GM23338 (cell line): ENCODE measurements at regions not wholly inside any gene's neighbourhood (a gene's known extent, or its start where the extent isn't known, plus 50 kb on each side); places are given as distances from the start of the nearest gene placed in this dataset.

Experiments used
- ATAC-seq: fragments of 200-7000 bp; cut with Tn5 transposase; 3 replicates; pipeline ENCODE4 v1.9.1; 2020
- DNase-seq: peaks from one replicate; pipeline ENCODE4 v3.0.0-alpha.2; 2015; ENCODE audit warnings: low spot score
- H2AFZ ChIP-seq: fragments of 200-600 bp; sonication (generic); 2 replicates; pipeline ENCODE4 v1.8.0; 2016; ENCODE audit warnings: antibody characterized with exemption, mild to moderate bottlenecking, moderate library complexity
- H3F3A ChIP-seq: fragments of 200-600 bp; sonication (generic); replicated peaks from 2 replicates; pipeline ENCODE4 v1.8.0; 2017; ENCODE audit warnings: antibody characterized with exemption, mixed run types, low read depth
- H3K27ac ChIP-seq: fragments of 200-600 bp; sonication (generic); 2 replicates; pipeline ENCODE4 v1.6.1; 2016; ENCODE audit warnings: low read depth
- H3K27me3 ChIP-seq: fragments of 200-600 bp; sonication (generic); 2 replicates; pipeline ENCODE4 v1.8.0; 2016; ENCODE audit warnings: mild to moderate bottlenecking, mixed run types, moderate library complexity; ENCODE audit not compliant: insufficient read depth
- H3K36me3 ChIP-seq: fragments of 200-600 bp; sonication (generic); 2 replicates; pipeline ENCODE4 v1.8.0; 2016; ENCODE audit warnings: mild to moderate bottlenecking; ENCODE audit not compliant: insufficient read depth
- H3K4me1 ChIP-seq: fragments of 200-600 bp; sonication (generic); 2 replicates; pipeline ENCODE4 v1.8.0; 2016; ENCODE audit warnings: mild to moderate bottlenecking, moderate library complexity; ENCODE audit not compliant: insufficient read depth
- H3K4me2 ChIP-seq: fragments of 200-600 bp; sonication (generic); 2 replicates; pipeline ENCODE4 v1.7.1; 2017; ENCODE audit warnings: mixed run types
- H3K4me3 ChIP-seq: fragments of 200-600 bp; sonication (generic); 2 replicates; pipeline ENCODE4 v1.6.1; 2016; ENCODE audit warnings: mixed run types
- H3K79me2 ChIP-seq: fragments of 200-600 bp; sonication (generic); replicated peaks from 2 replicates; pipeline ENCODE4 v1.8.0; 2017; ENCODE audit warnings: mild to moderate bottlenecking; ENCODE audit not compliant: insufficient read depth
- H3K9me2 ChIP-seq: fragments of 200-600 bp; sonication (generic); 2 replicates; pipeline ENCODE4 v1.8.0; 2017; ENCODE audit not compliant: insufficient read depth
- H4K20me1 ChIP-seq: fragments of 200-600 bp; sonication (generic); replicated peaks from 2 replicates; pipeline ENCODE4 v1.8.0; 2017; ENCODE audit warnings: mild to moderate bottlenecking; ENCODE audit not compliant: insufficient read depth
- H3K27ac Mint-ChIP-seq: 2 replicates; pipeline ENCODE4 v1.8.0; 2020; ENCODE audit warnings: inconsistent platforms, mild to moderate bottlenecking, moderate library complexity, mixed read lengths
- H3K27me3 Mint-ChIP-seq: 3 replicates; pipeline ENCODE4 v1.8.0; 2022; ENCODE audit warnings: low read depth, mild to moderate bottlenecking, moderate library complexity, mixed read lengths, inconsistent platforms; ENCODE audit not compliant: insufficient read depth, poor library complexity
- H3K36me3 Mint-ChIP-seq: 3 replicates; pipeline ENCODE4 v1.8.0; 2021; ENCODE audit warnings: low read depth, mild to moderate bottlenecking, inconsistent platforms, moderate library complexity, mixed read lengths
- H3K4me1 Mint-ChIP-seq: 3 replicates; pipeline ENCODE4 v1.8.0; 2020; ENCODE audit warnings: mild to moderate bottlenecking, inconsistent platforms, mixed read lengths
- H3K4me3 Mint-ChIP-seq: 3 replicates; pipeline ENCODE4 v1.8.0; 2021; ENCODE audit warnings: moderate library complexity, mild to moderate bottlenecking, inconsistent platforms, mixed read lengths
- H3K9me3 Mint-ChIP-seq: 3 replicates; pipeline ENCODE4 v1.8.0; 2020; ENCODE audit warnings: moderate library complexity, mild to moderate bottlenecking, inconsistent platforms, mixed read lengths
- CREB1 ChIP-seq: fragments of 250-450 bp; sonication (Bioruptor Pico); IDR thresholded peaks from 2 replicates; pipeline ENCODE4 v1.5.0; 2020; ENCODE audit warnings: low read depth, mild to moderate bottlenecking, moderate library complexity
- EZH2 ChIP-seq: fragments of 200-600 bp; sonication (generic); IDR thresholded peaks from one replicate; pipeline ENCODE4 v1.8.0; 2017; ENCODE audit warnings: antibody characterized with exemption, mild to moderate bottlenecking, low read depth; ENCODE audit not compliant: unreplicated experiment
- EZH2phosphoT487 ChIP-seq: fragments of 200-600 bp; sonication (generic); IDR thresholded peaks from one replicate; pipeline ENCODE4 v1.8.1; 2018; ENCODE audit warnings: antibody characterized with exemption; ENCODE audit not compliant: unreplicated experiment
- JUNB ChIP-seq: IDR thresholded peaks from one replicate; pipeline ENCODE4 v1.6.1; 2016; ENCODE audit warnings: antibody characterized with exemption; ENCODE audit not compliant: unreplicated experiment
- POLR2AphosphoS5 ChIP-seq: IDR thresholded peaks from 2 replicates; pipeline ENCODE4 v1.6.1; 2016; ENCODE audit warnings: antibody characterized with exemption, low read depth
- STAT1 ChIP-seq: IDR thresholded peaks from one replicate; pipeline ENCODE4 v1.6.1; 2016; ENCODE audit warnings: antibody characterized with exemption; ENCODE audit not compliant: unreplicated experiment
- ZNF114 ChIP-seq: fragments of 250-450 bp; sonication (Bioruptor Pico); IDR thresholded peaks from 2 replicates; pipeline ENCODE4 v1.5.0; 2020; ENCODE audit warnings: mild to moderate bottlenecking, moderate library complexity
- ZNF331 ChIP-seq: fragments of 250-450 bp; sonication (Bioruptor Pico); IDR thresholded peaks from 2 replicates; pipeline ENCODE4 v1.5.0; 2020; ENCODE audit warnings: low read depth, mild to moderate bottlenecking, moderate library complexity
- ZNF462 ChIP-seq: fragments of 250-450 bp; sonication (Bioruptor Pico); IDR thresholded peaks from 2 replicates; pipeline ENCODE4 v1.5.0; 2020; ENCODE audit warnings: mild to moderate bottlenecking, moderate library complexity
- TF ChIP-seq, protein P1 (sequence below), 2 experiments: fragments of 200-600 bp in 1 of 2; sonication (generic) in 1 of 2; conservative IDR thresholded peaks; 2 replicates each; pipeline versions ENCODE4 v1.5.1 to v1.6.1; 2016 to 2017; ENCODE audit warnings: antibody characterized with exemption in 2 of 2, low read depth in 2 of 2, mild to moderate bottlenecking in 2 of 2, moderate library complexity in 1 of 2
- TF ChIP-seq, protein P2 (sequence below): IDR thresholded peaks from 2 replicates; pipeline ENCODE4 v1.6.1; 2016; ENCODE audit warnings: antibody characterized with exemption

DNA sequence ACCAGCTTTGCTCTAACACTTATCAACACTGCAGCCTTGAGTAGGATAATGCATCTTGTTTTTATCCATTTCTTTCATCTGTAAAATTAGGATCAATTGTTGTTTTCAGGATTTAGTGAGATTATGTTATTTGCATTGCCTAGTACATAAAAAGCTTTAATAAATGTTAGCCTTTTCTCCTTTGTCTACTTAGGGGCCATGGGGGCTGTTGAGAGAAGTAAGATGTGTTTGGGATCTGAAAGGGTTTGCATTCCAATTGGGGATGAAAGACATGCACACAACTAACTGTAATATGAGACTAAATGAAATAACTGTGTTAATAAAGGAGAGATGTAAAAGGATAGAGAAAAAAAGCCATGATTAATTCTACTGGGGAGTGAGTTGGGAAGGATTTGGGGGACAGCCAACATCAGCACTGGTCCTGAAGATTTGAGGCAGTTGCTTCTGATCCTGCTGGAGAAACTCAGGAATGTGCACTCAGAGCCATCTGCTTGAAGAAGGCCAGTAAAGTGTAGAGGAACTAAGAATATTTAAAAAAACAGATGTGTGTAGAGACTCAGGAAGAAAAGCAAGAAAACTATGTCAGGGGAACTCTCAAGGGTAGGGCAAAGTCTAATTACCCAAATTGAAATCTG is 236.3 kb downstream of the OLFM4 start (continued):
- TF ChIP-seq, protein P1, sequence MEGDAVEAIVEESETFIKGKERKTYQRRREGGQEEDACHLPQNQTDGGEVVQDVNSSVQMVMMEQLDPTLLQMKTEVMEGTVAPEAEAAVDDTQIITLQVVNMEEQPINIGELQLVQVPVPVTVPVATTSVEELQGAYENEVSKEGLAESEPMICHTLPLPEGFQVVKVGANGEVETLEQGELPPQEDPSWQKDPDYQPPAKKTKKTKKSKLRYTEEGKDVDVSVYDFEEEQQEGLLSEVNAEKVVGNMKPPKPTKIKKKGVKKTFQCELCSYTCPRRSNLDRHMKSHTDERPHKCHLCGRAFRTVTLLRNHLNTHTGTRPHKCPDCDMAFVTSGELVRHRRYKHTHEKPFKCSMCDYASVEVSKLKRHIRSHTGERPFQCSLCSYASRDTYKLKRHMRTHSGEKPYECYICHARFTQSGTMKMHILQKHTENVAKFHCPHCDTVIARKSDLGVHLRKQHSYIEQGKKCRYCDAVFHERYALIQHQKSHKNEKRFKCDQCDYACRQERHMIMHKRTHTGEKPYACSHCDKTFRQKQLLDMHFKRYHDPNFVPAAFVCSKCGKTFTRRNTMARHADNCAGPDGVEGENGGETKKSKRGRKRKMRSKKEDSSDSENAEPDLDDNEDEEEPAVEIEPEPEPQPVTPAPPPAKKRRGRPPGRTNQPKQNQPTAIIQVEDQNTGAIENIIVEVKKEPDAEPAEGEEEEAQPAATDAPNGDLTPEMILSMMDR (conservative IDR thresholded peaks at IDR 0.05; ENCODE audit: low read depth in 2 of 2) = no peak
- TF ChIP-seq JUNB (no peak), ZNF331 (no peak)
- TF ChIP-seq, protein P2, sequence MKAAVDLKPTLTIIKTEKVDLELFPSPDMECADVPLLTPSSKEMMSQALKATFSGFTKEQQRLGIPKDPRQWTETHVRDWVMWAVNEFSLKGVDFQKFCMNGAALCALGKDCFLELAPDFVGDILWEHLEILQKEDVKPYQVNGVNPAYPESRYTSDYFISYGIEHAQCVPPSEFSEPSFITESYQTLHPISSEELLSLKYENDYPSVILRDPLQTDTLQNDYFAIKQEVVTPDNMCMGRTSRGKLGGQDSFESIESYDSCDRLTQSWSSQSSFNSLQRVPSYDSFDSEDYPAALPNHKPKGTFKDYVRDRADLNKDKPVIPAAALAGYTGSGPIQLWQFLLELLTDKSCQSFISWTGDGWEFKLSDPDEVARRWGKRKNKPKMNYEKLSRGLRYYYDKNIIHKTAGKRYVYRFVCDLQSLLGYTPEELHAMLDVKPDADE = no peak

DNA sequence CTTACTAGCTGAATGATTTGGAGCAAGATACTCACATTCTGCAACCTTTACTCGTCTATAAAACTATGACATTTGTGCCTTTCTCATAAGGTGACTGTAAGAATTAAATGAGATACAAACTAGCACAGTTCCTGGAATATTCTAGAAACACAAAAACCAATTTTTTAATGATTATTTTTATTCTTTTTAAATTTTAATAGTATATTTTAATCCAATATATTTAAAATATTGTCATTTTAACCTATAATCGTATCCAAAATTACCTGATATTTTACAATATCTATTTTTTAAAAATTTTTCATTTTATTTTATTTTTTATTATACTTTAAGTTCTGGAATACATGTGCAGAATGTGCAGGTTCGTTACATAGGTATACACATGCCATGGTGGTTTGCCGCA is 238.1 kb downstream of the OLFM4 start:
- H3K36me3 Mint-ChIP-seq = 0 out of 3 replicates have a peak, but pooled peaks cover 3% of the 10 kb centered on the region
- no peak overlapping the region for H3K4me3 Mint-ChIP-seq
- ATAC-seq (no peak), DNase-seq (no peak)
- Histone ChIP-seq H3K9me2 (0 out of 2 replicates have a peak, but pooled peaks cover 3% of the 10 kb centered on the region), H3K4me3 (no peak overlapping the region), H3K36me3 (no peaks in the 10 kb centered on the region), H3K4me2 (no peak overlapping the region), H3K27me3 (peaks cover 37% of the 10 kb centered on the region), H3K79me2 (no peaks in the 10 kb centered on the region), H3K27ac (no peak overlapping the region), H3K4me1 (peaks cover 6% of the 10 kb centered on the region; the same call in 1 of the 2 replicates), H2AFZ (no peak overlapping the region), H3F3A (no peaks in the 10 kb centered on the region), H4K20me1 (0 out of 2 replicates have a peak, but pooled peaks cover 4% of the 10 kb centered on the region)
- H3K27me3 Mint-ChIP-seq = peaks cover 14% of the 10 kb centered on the region
- no peak overlapping the region for H3K27ac Mint-ChIP-seq
- peaks cover 15% of the 10 kb centered on the region for H3K4me1 Mint-ChIP-seq
- H3K9me3 Mint-ChIP-seq = peaks cover 5% of the 10 kb centered on the region; the same call in 2 of the 3 replicates
- TF ChIP-seq CREB1 (CRISPR knock-in tag) (no peak), ZNF331 (no peak), EZH2phosphoT487 (no peak), ZNF462 (CRISPR knock-in tag) (no peak), EZH2 (no peak), POLR2AphosphoS5 (no peak), STAT1 (no peak), JUNB (no peak), ZNF114 (CRISPR knock-in tag) (no peak)
- TF ChIP-seq, protein P1 (conservative IDR thresholded peaks at IDR 0.05; ENCODE audit: low read depth in 2 of 2) = no peak
